ENCODE measurements at regions not wholly inside any gene's neighbourhood (a gene's known extent, or its start where the extent isn't known, plus 50 kb on each side); places are given as distances from the start of the nearest gene placed in this dataset.

DNA sequence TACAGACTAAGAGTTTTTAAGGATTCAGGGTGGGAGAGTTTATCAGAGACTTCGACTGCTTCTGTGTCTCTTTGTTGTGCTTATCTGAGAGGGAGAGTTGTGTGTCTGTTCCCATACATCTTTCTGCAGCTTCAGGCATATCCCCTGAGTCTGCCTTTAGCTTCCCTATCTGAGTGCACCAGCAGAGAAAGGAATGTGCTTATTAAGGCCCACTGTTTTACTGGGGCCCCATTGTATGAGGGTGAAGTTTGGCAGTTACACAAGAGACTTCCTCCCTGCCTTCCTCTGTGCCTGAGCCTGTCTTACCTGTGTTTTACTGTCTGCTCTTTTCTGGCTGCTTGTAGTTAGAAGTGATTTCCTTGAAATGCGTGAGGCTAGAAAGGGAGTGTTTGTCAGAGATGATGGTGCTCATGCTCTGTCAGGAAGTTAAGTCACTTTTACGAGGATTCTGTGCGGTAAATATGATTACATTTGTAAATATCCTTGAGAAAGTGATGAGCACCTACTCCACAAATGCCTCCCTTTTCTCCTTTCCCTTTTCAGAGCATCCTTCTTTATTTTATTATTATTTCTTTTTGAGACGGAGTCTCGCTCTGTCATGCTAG lies 1228.9 kb upstream of the MIR17HG start:
- no peaks in the 10 kb centered on the region for H3F3A ChIP-seq (ENCODE audit: insufficient read depth)
- H2AFZ ChIP-seq (ENCODE audit: low read depth, low read length, severe bottlenecking) = no peak overlapping the region
- H3K27ac ChIP-seq (ENCODE audit: low read depth, low read length) = no peak overlapping the region
- H3K79me2 ChIP-seq (ENCODE audit: insufficient read depth, low read length) = no peaks in the 10 kb centered on the region
- H3K36me3 ChIP-seq (ENCODE audit: low read length) = no peaks in the 10 kb centered on the region
- TF ChIP-seq, protein P1, sequence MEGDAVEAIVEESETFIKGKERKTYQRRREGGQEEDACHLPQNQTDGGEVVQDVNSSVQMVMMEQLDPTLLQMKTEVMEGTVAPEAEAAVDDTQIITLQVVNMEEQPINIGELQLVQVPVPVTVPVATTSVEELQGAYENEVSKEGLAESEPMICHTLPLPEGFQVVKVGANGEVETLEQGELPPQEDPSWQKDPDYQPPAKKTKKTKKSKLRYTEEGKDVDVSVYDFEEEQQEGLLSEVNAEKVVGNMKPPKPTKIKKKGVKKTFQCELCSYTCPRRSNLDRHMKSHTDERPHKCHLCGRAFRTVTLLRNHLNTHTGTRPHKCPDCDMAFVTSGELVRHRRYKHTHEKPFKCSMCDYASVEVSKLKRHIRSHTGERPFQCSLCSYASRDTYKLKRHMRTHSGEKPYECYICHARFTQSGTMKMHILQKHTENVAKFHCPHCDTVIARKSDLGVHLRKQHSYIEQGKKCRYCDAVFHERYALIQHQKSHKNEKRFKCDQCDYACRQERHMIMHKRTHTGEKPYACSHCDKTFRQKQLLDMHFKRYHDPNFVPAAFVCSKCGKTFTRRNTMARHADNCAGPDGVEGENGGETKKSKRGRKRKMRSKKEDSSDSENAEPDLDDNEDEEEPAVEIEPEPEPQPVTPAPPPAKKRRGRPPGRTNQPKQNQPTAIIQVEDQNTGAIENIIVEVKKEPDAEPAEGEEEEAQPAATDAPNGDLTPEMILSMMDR (IDR thresholded peaks at IDR 0.05; ENCODE audit: insufficient read depth, low read length, poor library complexity, severe bottlenecking) = no peak
- TF ChIP-seq EZH2phosphoT487 (conservative IDR thresholded peaks at IDR 0.05; ENCODE audit: low read length) = no peak
- no peak overlapping the region for H3K4me3 ChIP-seq (ENCODE audit: insufficient read depth, low read length, poor library complexity, severe bottlenecking)
- no peak overlapping the region for H3K4me2 ChIP-seq (ENCODE audit: low read depth, low read length, poor library complexity, severe bottlenecking)
- no peaks in the 10 kb centered on the region for H4K20me1 ChIP-seq (ENCODE audit: low read depth, low read length)
- no peaks in the 10 kb centered on the region for H3K9me2 ChIP-seq (replicated peaks; ENCODE audit: insufficient read depth, low read length)
- H3K9ac ChIP-seq (ENCODE audit: low read length) = no peak overlapping the region
- no peaks in the 10 kb centered on the region for H3K9me3 ChIP-seq (ENCODE audit: insufficient read depth, low read length)
- no peaks in the 10 kb centered on the region for H3K27me3 ChIP-seq (ENCODE audit: low read length)

DNA sequence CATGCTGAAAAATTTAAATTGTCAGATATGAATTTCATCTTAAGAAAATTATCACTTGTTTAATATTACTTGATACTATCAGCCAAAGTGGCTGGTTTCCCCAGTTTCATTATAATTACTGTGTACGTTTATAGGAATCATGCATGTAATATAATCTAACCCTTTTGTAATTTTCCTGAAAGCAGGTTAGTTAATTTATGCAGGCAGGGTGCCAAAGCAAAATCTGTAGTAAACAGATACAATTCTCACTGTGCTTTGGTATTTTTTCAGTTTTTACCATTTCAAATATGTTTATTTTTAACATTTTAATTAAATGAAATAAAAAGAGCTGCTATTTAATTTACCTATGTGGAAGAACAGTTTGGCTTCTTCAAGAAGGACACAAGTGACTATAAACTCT lies 1227.5 kb upstream of the MIR17HG start:
- no peaks in the 10 kb centered on the region for H3K9me3 ChIP-seq (ENCODE audit: insufficient read depth, low read length)
- no peak overlapping the region for H3K4me3 ChIP-seq (ENCODE audit: insufficient read depth, low read length, poor library complexity, severe bottlenecking)
- no peaks in the 10 kb centered on the region for H3K9me2 ChIP-seq (replicated peaks; ENCODE audit: insufficient read depth, low read length)
- H3K4me2 ChIP-seq (ENCODE audit: low read depth, low read length, poor library complexity, severe bottlenecking) = no peak overlapping the region
- no peaks in the 10 kb centered on the region for H4K20me1 ChIP-seq (ENCODE audit: low read depth, low read length)
- no peak overlapping the region for H3K27ac ChIP-seq (ENCODE audit: low read depth, low read length)
- H2AFZ ChIP-seq (ENCODE audit: low read depth, low read length, severe bottlenecking) = no peak overlapping the region
- H3K79me2 ChIP-seq (ENCODE audit: insufficient read depth, low read length) = no peaks in the 10 kb centered on the region
- no peaks in the 10 kb centered on the region for H3K36me3 ChIP-seq (ENCODE audit: low read length)
- no peak overlapping the region for H3K9ac ChIP-seq (ENCODE audit: low read length)
- H3K27me3 ChIP-seq (ENCODE audit: low read length) = no peaks in the 10 kb centered on the region
- TF ChIP-seq, protein P1 (IDR thresholded peaks at IDR 0.05; ENCODE audit: insufficient read depth, low read length, poor library complexity, severe bottlenecking) = no peak
- TF ChIP-seq EZH2phosphoT487 (conservative IDR thresholded peaks at IDR 0.05; ENCODE audit: low read length) = no peak
- no peaks in the 10 kb centered on the region for H3F3A ChIP-seq (ENCODE audit: insufficient read depth)

GRCh38 chr13:90121784-90122183 lies 1225.7 kb upstream of the MIR17HG start:
- no peak overlapping the region for H2AFZ ChIP-seq (ENCODE audit: low read depth, low read length, severe bottlenecking)
- H3K27me3 ChIP-seq (ENCODE audit: low read length) = no peaks in the 10 kb centered on the region
- H4K20me1 ChIP-seq (ENCODE audit: low read depth, low read length) = no peaks in the 10 kb centered on the region
- no peaks in the 10 kb centered on the region for H3K79me2 ChIP-seq (ENCODE audit: insufficient read depth, low read length)
- H3K9me3 ChIP-seq (ENCODE audit: insufficient read depth, low read length) = no peaks in the 10 kb centered on the region
- H3K9ac ChIP-seq (ENCODE audit: low read length) = no peak overlapping the region
- H3K9me2 ChIP-seq (replicated peaks; ENCODE audit: insufficient read depth, low read length) = no peaks in the 10 kb centered on the region
- H3K4me2 ChIP-seq (ENCODE audit: low read depth, low read length, poor library complexity, severe bottlenecking) = no peak overlapping the region
- no peak overlapping the region for H3K27ac ChIP-seq (ENCODE audit: low read depth, low read length)
- TF ChIP-seq EZH2phosphoT487 (conservative IDR thresholded peaks at IDR 0.05; ENCODE audit: low read length) = no peak
- TF ChIP-seq, protein P1 (IDR thresholded peaks at IDR 0.05; ENCODE audit: insufficient read depth, low read length, poor library complexity, severe bottlenecking) = no peak
- no peaks in the 10 kb centered on the region for H3F3A ChIP-seq (ENCODE audit: insufficient read depth)
- no peak overlapping the region for H3K4me3 ChIP-seq (ENCODE audit: insufficient read depth, low read length, poor library complexity, severe bottlenecking)
- H3K36me3 ChIP-seq (ENCODE audit: low read length) = no peaks in the 10 kb centered on the region
